PC-3 (cell line): ENCODE measurements at regions not wholly inside any gene's neighbourhood (a gene's known extent, or its start where the extent isn't known, plus 50 kb on each side); places are given as distances from the start of the nearest gene placed in this dataset.

Experiments
- EZH2 ChIP-seq: fragments of 300-600 bp; sonication (generic); IDR thresholded peaks from one replicate; pipeline ENCODE4 v1.6.1; 2017; ENCODE audit warnings: antibody characterized with exemption, mild to moderate bottlenecking, low read length; ENCODE audit not compliant: unreplicated experiment
- EZH2phosphoT487 ChIP-seq: fragments of 300-600 bp; sonication (generic); IDR thresholded peaks from 2 replicates; pipeline ENCODE4 v1.6.1; 2018; ENCODE audit warnings: mild to moderate bottlenecking, antibody characterized with exemption, low read length, borderline replicate concordance
- TF ChIP-seq, protein P1 (sequence below): fragments of 300-600 bp; sonication (generic); conservative IDR thresholded peaks from 2 replicates; pipeline ENCODE4 v1.5.1; 2017; ENCODE audit warnings: antibody characterized with exemption, low read depth, mild to moderate bottlenecking, low read length

DNA sequence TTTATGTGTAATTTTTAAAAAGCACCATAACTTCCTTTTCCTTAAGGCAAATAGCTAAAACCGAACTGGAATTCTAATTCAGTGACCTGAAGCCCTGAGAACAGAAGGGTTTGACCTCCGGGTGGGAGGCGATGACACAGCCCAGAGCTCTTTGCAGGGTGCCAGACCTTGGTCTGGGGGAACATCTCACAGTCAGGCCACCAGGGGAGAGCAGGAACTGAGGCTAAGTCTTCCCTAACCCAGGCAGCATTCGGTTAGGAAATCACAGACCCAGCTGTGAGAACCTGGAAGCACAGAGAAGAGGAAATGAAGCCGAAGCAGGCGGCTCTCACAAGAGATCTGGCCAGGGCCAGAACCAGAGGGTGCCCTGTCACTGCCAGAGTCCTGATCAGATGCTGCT lies 444.8 kb downstream of the TTLL7 start:
- TF ChIP-seq, protein P1, sequence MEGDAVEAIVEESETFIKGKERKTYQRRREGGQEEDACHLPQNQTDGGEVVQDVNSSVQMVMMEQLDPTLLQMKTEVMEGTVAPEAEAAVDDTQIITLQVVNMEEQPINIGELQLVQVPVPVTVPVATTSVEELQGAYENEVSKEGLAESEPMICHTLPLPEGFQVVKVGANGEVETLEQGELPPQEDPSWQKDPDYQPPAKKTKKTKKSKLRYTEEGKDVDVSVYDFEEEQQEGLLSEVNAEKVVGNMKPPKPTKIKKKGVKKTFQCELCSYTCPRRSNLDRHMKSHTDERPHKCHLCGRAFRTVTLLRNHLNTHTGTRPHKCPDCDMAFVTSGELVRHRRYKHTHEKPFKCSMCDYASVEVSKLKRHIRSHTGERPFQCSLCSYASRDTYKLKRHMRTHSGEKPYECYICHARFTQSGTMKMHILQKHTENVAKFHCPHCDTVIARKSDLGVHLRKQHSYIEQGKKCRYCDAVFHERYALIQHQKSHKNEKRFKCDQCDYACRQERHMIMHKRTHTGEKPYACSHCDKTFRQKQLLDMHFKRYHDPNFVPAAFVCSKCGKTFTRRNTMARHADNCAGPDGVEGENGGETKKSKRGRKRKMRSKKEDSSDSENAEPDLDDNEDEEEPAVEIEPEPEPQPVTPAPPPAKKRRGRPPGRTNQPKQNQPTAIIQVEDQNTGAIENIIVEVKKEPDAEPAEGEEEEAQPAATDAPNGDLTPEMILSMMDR = no peak
- no peak for TF ChIP-seq EZH2
- TF ChIP-seq EZH2phosphoT487 = no peak
